Liver (tissue), 8 donors: ENCODE measurements at regions not wholly inside any gene's neighbourhood (a gene's known extent, or its start where the extent isn't known, plus 50 kb on each side); places are given as distances from the start of the nearest gene placed in this dataset.

Experiments
- DNase-seq: peaks from one replicate; pipeline ENCODE4 v3.0.0-alpha.2; 2017; ENCODE audit warnings: low spot score
- H3K27ac ChIP-seq, 2 donors: one replicate each; pipeline ENCODE4 v1.7.0; 2013; ENCODE audit warnings: inconsistent platforms in 2 of 2, low read length in 2 of 2, control low read depth in 1 of 2, low read depth in 1 of 2, mild to moderate bottlenecking in 1 of 2
- H3K27me3 ChIP-seq, 4 donors: one replicate each; pipeline versions ENCODE4 v1.6.1 to v1.7.0; 2013; ENCODE audit warnings: low read length in 3 of 4, inconsistent platforms in 1 of 4, mild to moderate bottlenecking in 1 of 4, moderate library complexity in 1 of 4; ENCODE audit not compliant: control insufficient read depth in 4 of 4, insufficient read depth in 4 of 4
- H3K36me3 ChIP-seq, 4 donors: one replicate each; pipeline versions ENCODE4 v1.6.1 to v1.7.0; 2013; ENCODE audit warnings: low read length in 3 of 4, mild to moderate bottlenecking in 3 of 4, low read depth in 1 of 4, moderate library complexity in 1 of 4; ENCODE audit not compliant: control insufficient read depth in 4 of 4, insufficient read depth in 3 of 4
- H3K4me1 ChIP-seq, 4 donors: one replicate each; pipeline versions ENCODE4 v1.6.1 to v1.7.0; 2013; ENCODE audit warnings: low read length in 3 of 4, mild to moderate bottlenecking in 3 of 4, moderate library complexity in 1 of 4; ENCODE audit not compliant: control insufficient read depth in 4 of 4, insufficient read depth in 4 of 4
- H3K4me3 ChIP-seq, 3 donors: one replicate each; pipeline versions ENCODE4 v1.6.1 to v1.7.0; 2013; ENCODE audit warnings: low read length in 3 of 3, control low read depth in 1 of 3, low read depth in 1 of 3, mild to moderate bottlenecking in 1 of 3
- H3K9ac ChIP-seq, 2 donors: one replicate each; pipeline ENCODE4 v1.7.0; 2013; ENCODE audit warnings: low read length in 2 of 2, mild to moderate bottlenecking in 2 of 2, moderate library complexity in 2 of 2, control low read depth in 1 of 2, low read depth in 1 of 2
- H3K9me3 ChIP-seq, 4 donors: one replicate each; pipeline versions ENCODE4 v1.6.1 to v1.7.0; 2013; ENCODE audit warnings: low read length in 3 of 4; ENCODE audit not compliant: control insufficient read depth in 4 of 4
- EGR1 ChIP-seq, 2 donors: IDR thresholded peaks; 2 replicates each; pipeline ENCODE4 v1.6.1; 2016 to 2018; ENCODE audit warnings: antibody characterized with exemption in 2 of 2, low read depth in 2 of 2
- FOXA1 ChIP-seq: IDR thresholded peaks from 2 replicates; pipeline ENCODE4 v1.6.1; 2016; ENCODE audit warnings: antibody characterized with exemption
- GABPA ChIP-seq, 2 donors: IDR thresholded peaks in 1 of 2; conservative IDR thresholded peaks in 1 of 2; 2 replicates each; pipeline ENCODE4 v1.6.1; 2016; ENCODE audit warnings: antibody characterized with exemption in 2 of 2, mild to moderate bottlenecking in 1 of 2, moderate library complexity in 1 of 2
- HNF4A ChIP-seq, 2 donors: conservative IDR thresholded peaks; 2 replicates each; pipeline ENCODE4 v1.6.1; 2016; ENCODE audit warnings: antibody characterized with exemption in 2 of 2, mild to moderate bottlenecking in 2 of 2
- JUND ChIP-seq, 2 donors: IDR thresholded peaks; 2 replicates each; pipeline ENCODE4 v1.6.1; 2016; ENCODE audit warnings: antibody characterized with exemption in 2 of 2
- MAX ChIP-seq: IDR thresholded peaks from 2 replicates; pipeline ENCODE4 v1.6.1; 2016; ENCODE audit warnings: antibody characterized with exemption
- NR2F2 ChIP-seq: IDR thresholded peaks from 2 replicates; pipeline ENCODE4 v1.6.1; 2016; ENCODE audit warnings: antibody characterized with exemption
- RAD21 ChIP-seq, 2 donors: IDR thresholded peaks; 2 replicates each; pipeline ENCODE4 v1.6.1; 2016; ENCODE audit warnings: antibody characterized with exemption in 2 of 2, mild to moderate bottlenecking in 2 of 2
- RXRA ChIP-seq, 2 donors: IDR thresholded peaks; 2 replicates each; pipeline ENCODE4 v1.6.1; 2017 to 2018; ENCODE audit warnings: antibody characterized with exemption in 2 of 2, mild to moderate bottlenecking in 1 of 2
- TAF1 ChIP-seq: conservative IDR thresholded peaks from 2 replicates; pipeline ENCODE4 v1.6.1; 2016; ENCODE audit warnings: antibody characterized with exemption, mild to moderate bottlenecking
- YY1 ChIP-seq: IDR thresholded peaks from 2 replicates; pipeline ENCODE4 v1.6.1; 2016; ENCODE audit warnings: antibody characterized with exemption, mild to moderate bottlenecking
- WGBS: extraction: QIAGEN DNeasy Blood & Tissue Kit; methylation state at CpG from one replicate; pipeline ENCODE4 v1.1.7; 2013; 5-methylcytosine and 5-hydroxymethylcytosine counted together
- TF ChIP-seq, protein P1 (sequence below): fragments of 150-350 bp; IDR thresholded peaks from 2 replicates; pipeline ENCODE4 v1.5.1; 2017; ENCODE audit warnings: improper control_type of control experiment, low read depth, low read length; ENCODE audit not compliant: missing input control
- TF ChIP-seq, protein P2 (sequence below): IDR thresholded peaks from 2 replicates; pipeline ENCODE4 v1.6.1; 2016; ENCODE audit warnings: antibody characterized with exemption, mild to moderate bottlenecking
- donor health status: healthy.
- donor health status: healthy.
- donor health status: healthy.
- donor health status: healthy.
- donor health status: healthy.

- 88% methylated on average over 4 of the region's 4 CpGs for WGBS
- no peaks in the 10 kb centered on the region for H3K36me3 ChIP-seq
- TF ChIP-seq MAX = no peak
Observed at GRCh38 chr13:50382951-50383350, 367.7 kb downstream of the KCNRG start.

DNA sequence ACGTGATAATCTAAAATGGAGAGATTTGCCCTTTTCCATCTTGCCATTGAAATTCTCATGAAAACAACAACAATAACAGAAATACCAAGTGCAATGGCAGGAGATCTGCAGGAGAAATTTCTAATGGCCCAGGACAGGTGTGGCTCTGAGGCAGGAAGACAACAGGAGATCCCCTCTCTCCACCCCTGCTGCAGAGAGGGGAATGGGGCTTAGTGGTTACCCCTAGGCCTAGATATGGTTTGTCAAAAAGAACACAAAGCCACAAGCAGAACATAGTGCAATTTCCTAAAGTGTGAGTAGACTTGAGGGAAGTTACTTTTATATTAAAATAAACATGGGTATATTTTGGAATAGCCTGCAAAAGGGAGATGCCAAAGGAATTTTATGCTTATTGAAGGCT lies 369.5 kb downstream of the KCNRG start:
- H3K9ac ChIP-seq = no peak overlapping the region
- no peak for DNase-seq
- TF ChIP-seq HNF4A (conservative IDR thresholded peaks at IDR 0.05) (no peak), JUND (IDR thresholded peaks at IDR 0.05) (no peak), YY1 (no peak), EGR1 (IDR thresholded peaks at IDR 0.05; ENCODE audit: low read depth in 2 of 2) (no peak), FOXA1 (no peak), GABPA (IDR thresholded peaks at IDR 0.05 in 1 of 2, conservative IDR thresholded peaks at IDR 0.05 in 1 of 2) (no peak), TAF1 (no peak), RAD21 (IDR thresholded peaks at IDR 0.05) (no peak), MAX (no peak), NR2F2 (no peak), RXRA (IDR thresholded peaks at IDR 0.05) (no peak)
- TF ChIP-seq, protein P1, sequence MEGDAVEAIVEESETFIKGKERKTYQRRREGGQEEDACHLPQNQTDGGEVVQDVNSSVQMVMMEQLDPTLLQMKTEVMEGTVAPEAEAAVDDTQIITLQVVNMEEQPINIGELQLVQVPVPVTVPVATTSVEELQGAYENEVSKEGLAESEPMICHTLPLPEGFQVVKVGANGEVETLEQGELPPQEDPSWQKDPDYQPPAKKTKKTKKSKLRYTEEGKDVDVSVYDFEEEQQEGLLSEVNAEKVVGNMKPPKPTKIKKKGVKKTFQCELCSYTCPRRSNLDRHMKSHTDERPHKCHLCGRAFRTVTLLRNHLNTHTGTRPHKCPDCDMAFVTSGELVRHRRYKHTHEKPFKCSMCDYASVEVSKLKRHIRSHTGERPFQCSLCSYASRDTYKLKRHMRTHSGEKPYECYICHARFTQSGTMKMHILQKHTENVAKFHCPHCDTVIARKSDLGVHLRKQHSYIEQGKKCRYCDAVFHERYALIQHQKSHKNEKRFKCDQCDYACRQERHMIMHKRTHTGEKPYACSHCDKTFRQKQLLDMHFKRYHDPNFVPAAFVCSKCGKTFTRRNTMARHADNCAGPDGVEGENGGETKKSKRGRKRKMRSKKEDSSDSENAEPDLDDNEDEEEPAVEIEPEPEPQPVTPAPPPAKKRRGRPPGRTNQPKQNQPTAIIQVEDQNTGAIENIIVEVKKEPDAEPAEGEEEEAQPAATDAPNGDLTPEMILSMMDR = no peak
- TF ChIP-seq, protein P2, sequence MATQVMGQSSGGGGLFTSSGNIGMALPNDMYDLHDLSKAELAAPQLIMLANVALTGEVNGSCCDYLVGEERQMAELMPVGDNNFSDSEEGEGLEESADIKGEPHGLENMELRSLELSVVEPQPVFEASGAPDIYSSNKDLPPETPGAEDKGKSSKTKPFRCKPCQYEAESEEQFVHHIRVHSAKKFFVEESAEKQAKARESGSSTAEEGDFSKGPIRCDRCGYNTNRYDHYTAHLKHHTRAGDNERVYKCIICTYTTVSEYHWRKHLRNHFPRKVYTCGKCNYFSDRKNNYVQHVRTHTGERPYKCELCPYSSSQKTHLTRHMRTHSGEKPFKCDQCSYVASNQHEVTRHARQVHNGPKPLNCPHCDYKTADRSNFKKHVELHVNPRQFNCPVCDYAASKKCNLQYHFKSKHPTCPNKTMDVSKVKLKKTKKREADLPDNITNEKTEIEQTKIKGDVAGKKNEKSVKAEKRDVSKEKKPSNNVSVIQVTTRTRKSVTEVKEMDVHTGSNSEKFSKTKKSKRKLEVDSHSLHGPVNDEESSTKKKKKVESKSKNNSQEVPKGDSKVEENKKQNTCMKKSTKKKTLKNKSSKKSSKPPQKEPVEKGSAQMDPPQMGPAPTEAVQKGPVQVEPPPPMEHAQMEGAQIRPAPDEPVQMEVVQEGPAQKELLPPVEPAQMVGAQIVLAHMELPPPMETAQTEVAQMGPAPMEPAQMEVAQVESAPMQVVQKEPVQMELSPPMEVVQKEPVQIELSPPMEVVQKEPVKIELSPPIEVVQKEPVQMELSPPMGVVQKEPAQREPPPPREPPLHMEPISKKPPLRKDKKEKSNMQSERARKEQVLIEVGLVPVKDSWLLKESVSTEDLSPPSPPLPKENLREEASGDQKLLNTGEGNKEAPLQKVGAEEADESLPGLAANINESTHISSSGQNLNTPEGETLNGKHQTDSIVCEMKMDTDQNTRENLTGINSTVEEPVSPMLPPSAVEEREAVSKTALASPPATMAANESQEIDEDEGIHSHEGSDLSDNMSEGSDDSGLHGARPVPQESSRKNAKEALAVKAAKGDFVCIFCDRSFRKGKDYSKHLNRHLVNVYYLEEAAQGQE = no peak
- H3K27me3 ChIP-seq = no peaks in the 10 kb centered on the region
- no peak overlapping the region for H3K4me3 ChIP-seq
- no peaks in the 10 kb centered on the region for H3K36me3 ChIP-seq
- peaks cover 0 to 9% (median 0%) of the 10 kb centered on the region in 4 donors for H3K9me3 ChIP-seq
- 98% methylated on average over 1 of the region's 1 CpG for WGBS
- no peak overlapping the region for H3K27ac ChIP-seq
- peaks cover 0 to 29% (median 8%) of the 10 kb centered on the region in 4 donors for H3K4me1 ChIP-seq

More at GRCh38 chr13:50382951-50383350, 367.7 kb downstream of the KCNRG start:
- H3K4me1 ChIP-seq = peaks cover 2 to 44% (median 17%) of the 10 kb centered on the region in 4 donors
- H3K9me3 ChIP-seq = peaks cover 0 to 9% (median 0%) of the 10 kb centered on the region in 4 donors
- no peak for DNase-seq
- H3K9ac ChIP-seq = no peak overlapping the region
- H3K27ac ChIP-seq = no peak overlapping the region
- no peak overlapping the region for H3K4me3 ChIP-seq
- H3K27me3 ChIP-seq = no peaks in the 10 kb centered on the region
